ENCODE measurements at regions not wholly inside any gene's neighbourhood (a gene's known extent, or its start where the extent isn't known, plus 50 kb on each side); places are given as distances from the start of the nearest gene placed in this dataset.

DNA sequence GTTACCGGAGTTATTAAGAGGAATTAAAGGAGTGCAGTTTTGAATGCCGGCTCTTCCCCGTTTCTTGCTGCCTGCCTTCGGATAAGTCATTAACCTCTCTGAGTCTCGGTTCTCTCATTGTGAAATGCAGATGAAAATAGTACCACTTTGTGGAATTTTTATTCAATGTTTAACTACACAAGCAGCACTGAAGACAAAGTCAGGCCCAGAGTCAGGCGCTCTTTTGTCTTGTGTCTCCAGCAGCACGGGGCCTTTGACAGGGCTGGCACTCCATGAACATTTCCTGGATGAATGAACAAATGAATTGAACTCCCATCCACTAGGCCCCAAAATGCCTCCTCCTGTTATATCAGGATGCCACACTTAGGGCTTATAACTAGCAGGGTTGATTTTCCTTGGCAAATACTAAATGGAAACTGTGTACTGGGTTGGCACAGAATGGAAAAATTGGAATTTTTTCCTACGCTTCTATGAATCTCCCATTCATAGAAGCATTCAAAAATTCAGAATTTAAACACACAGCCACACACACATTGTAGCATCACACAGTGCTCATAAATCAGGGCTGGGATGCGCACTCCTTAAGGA is 332.8 kb downstream of the MLLT3 start:
- Histone ChIP-seq H3K4me2 (no peak overlapping the region), H3K9me3 (no peaks in the 10 kb centered on the region), H3K4me1 (no peaks in the 10 kb centered on the region), H3K27ac (no peak overlapping the region), H3K4me3 (no peak overlapping the region)
- TF ChIP-seq, protein P1, sequence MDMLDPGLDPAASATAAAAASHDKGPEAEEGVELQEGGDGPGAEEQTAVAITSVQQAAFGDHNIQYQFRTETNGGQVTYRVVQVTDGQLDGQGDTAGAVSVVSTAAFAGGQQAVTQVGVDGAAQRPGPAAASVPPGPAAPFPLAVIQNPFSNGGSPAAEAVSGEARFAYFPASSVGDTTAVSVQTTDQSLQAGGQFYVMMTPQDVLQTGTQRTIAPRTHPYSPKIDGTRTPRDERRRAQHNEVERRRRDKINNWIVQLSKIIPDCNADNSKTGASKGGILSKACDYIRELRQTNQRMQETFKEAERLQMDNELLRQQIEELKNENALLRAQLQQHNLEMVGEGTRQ (IDR thresholded peaks at IDR 0.05), result no peak
- TF ChIP-seq SMC3 (IDR thresholded peaks at IDR 0.05) (no peak), CBX8 (IDR thresholded peaks at IDR 0.05) (no peak), CEBPB (IDR thresholded peaks at IDR 0.05) (no peak), SREBF2 (IDR thresholded peaks at IDR 0.05) (no peak), FOSL2 (IDR thresholded peaks at IDR 0.05) (no peak), FOSL2 (CRISPR knock-in tag; IDR thresholded peaks at IDR 0.05) (no peak)
- TF ChIP-seq, protein P2, sequence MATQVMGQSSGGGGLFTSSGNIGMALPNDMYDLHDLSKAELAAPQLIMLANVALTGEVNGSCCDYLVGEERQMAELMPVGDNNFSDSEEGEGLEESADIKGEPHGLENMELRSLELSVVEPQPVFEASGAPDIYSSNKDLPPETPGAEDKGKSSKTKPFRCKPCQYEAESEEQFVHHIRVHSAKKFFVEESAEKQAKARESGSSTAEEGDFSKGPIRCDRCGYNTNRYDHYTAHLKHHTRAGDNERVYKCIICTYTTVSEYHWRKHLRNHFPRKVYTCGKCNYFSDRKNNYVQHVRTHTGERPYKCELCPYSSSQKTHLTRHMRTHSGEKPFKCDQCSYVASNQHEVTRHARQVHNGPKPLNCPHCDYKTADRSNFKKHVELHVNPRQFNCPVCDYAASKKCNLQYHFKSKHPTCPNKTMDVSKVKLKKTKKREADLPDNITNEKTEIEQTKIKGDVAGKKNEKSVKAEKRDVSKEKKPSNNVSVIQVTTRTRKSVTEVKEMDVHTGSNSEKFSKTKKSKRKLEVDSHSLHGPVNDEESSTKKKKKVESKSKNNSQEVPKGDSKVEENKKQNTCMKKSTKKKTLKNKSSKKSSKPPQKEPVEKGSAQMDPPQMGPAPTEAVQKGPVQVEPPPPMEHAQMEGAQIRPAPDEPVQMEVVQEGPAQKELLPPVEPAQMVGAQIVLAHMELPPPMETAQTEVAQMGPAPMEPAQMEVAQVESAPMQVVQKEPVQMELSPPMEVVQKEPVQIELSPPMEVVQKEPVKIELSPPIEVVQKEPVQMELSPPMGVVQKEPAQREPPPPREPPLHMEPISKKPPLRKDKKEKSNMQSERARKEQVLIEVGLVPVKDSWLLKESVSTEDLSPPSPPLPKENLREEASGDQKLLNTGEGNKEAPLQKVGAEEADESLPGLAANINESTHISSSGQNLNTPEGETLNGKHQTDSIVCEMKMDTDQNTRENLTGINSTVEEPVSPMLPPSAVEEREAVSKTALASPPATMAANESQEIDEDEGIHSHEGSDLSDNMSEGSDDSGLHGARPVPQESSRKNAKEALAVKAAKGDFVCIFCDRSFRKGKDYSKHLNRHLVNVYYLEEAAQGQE (IDR thresholded peaks at IDR 0.05), result no peak
- no peak for ATAC-seq
- ChIA-PET POLR2A (no interaction called here), CTCF (no interaction called here)
- no peak for FAIRE-seq
- no peak for DNase-seq (ENCODE audit: low read depth in 1 of 2, low spot score in 1 of 2)
- WGBS (ENCODE audit: missing lambda C conversion rate), result 42% methylated on average over 9 of the region's 9 CpGs

DNA sequence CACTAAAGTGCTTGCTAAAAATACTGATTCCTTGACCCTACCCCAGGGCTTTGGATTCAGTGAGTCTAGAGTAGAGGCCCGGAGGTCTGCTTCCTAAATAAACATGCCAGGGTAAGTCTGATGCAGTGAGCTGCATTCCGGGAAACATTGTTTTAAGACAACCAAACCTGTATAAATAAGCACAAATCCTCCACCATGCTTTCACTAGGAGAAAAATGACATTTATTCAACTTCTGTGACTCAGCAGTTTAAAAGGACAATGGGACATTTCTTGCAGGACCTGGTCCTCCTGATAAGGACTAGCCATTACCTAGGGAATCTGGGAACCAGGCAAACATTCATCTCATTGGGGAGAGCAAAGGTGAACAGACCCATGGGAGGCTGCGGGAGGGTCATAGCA is 335.3 kb downstream of the MLLT3 start:
- WGBS (ENCODE audit: missing lambda C conversion rate), result 70% methylated on average over 3 of the region's 3 CpGs
- no peak overlapping the region for H3K27ac ChIP-seq
- no peaks in the 10 kb centered on the region for H3K4me1 ChIP-seq
- ChIA-PET CTCF (no interaction called here), POLR2A (no interaction called here)
- H3K9me3 ChIP-seq, result no peaks in the 10 kb centered on the region
- no peak overlapping the region for H3K4me2 ChIP-seq
- FAIRE-seq, result no peak
- no peak for ATAC-seq
- TF ChIP-seq MAFK (IDR thresholded peaks at IDR 0.05; ENCODE audit: partially characterized antibody) (peak; percentile 41), ZSCAN20 (CRISPR knock-in tag; IDR thresholded peaks at IDR 0.05) (no peak)
- H3K4me3 ChIP-seq, result no peak overlapping the region
- no peak for DNase-seq (ENCODE audit: low read depth in 1 of 2, low spot score in 1 of 2)

DNA sequence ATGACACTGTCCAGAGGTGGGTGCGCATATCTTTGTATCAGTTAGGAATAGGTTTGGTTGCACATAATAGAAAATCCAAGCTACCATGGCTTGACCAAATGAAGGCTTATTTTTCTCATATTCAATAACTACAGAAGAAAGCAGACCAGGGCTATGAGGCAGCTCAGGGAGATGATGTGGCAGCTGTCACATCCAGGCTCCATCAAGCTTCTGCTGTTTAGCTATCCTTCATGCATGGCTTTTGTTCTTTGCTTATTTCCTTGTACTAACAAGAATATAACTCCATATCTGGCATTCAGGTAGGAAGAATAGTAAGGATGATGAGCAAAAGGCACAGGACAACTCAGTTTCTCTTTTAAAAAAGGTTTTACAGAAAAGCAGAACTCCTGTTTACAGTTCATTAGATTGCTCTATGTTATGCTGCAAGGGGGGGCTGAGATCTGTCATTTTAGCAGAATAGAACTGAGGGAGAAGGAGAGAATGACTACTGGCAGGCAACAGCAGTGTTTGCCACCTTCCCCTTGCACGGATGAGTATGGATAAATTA is 336.1 kb downstream of the MLLT3 start:
- H3K4me1 ChIP-seq, result no peaks in the 10 kb centered on the region
- DNase-seq (ENCODE audit: low read depth in 1 of 2, low spot score in 1 of 2) (no peak), ATAC-seq (no peak), FAIRE-seq (no peak)
- no peak overlapping the region for H3K27ac ChIP-seq
- WGBS (ENCODE audit: missing lambda C conversion rate), result 59% methylated on average over 2 of the region's 2 CpGs
- TF ChIP-seq POLR2AphosphoS2 (conservative IDR thresholded peaks at IDR 0.05; ENCODE audit: low read length), result no peak
- no peak for TF ChIP-seq FOSL2 (IDR thresholded peaks at IDR 0.05)
- TF ChIP-seq FOSL2 (CRISPR knock-in tag; IDR thresholded peaks at IDR 0.05), result no peak
- H3K4me3 ChIP-seq, result no peak overlapping the region
- ChIA-PET CTCF (no interaction called here), POLR2A (no interaction called here)
- H3K4me2 ChIP-seq, result no peak overlapping the region
- no peaks in the 10 kb centered on the region for H3K9me3 ChIP-seq

DNA sequence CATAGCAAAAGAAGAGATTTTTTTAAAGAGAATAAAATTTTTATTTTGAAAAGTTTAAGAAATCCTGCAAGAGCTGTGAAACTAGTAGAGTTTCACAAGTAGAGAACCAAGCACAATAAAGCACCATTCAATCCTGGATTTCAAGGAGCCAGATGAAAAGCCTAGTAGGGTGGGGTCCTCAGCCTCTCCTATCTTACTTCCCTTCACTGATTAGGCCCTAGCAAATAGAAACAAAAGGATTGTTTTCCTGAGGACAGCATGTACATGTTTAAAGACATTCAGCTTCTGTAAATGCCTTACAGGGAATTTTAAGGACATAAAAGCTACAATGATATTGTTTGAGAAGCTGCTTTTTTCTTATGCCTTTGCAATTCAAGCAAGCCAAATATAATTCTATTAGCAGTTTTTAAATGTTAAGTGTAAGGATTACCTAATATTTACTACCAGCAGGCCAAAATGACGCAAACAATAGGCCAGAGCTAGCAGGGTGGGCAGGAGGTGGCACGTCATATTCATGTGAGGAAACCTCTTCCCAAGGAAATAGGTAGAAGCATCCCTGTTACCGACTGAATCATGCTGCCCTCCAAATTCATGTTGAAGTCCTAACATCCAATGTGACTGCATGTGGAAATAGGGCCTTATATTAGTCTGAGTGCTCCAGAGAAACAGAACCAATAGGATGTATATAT is 337.6 kb downstream of the MLLT3 start:
- POLR2A ChIA-PET, result no interaction called here

More for the DNA sequence above, 337.6 kb downstream of the MLLT3 start:
- 83% methylated on average over 2 of the region's 3 CpGs for WGBS (ENCODE audit: missing lambda C conversion rate)
- TF ChIP-seq HOXB13 (CRISPR knock-in tag; IDR thresholded peaks at IDR 0.05; ENCODE audit: low read depth) (no peak), RCOR1 (IDR thresholded peaks at IDR 0.05; ENCODE audit: low read depth, low read length) (no peak), ZNF302 (CRISPR knock-in tag; IDR thresholded peaks at IDR 0.05) (no peak), CBX2 (IDR thresholded peaks at IDR 0.05; ENCODE audit: borderline replicate concordance, low read depth) (no peak), GATA3 (IDR thresholded peaks at IDR 0.05; ENCODE audit: borderline replicate concordance) (no peak), RAD21 (conservative IDR thresholded peaks at IDR 0.05 in 1 of 2, IDR thresholded peaks at IDR 0.05 in 1 of 2) (no peak), ZC3H11A (IDR thresholded peaks at IDR 0.05) (no peak), ESRRA (IDR thresholded peaks at IDR 0.05; ENCODE audit: borderline replicate concordance, low read length) (no peak)
- TF ChIP-seq, protein P2 (IDR thresholded peaks at IDR 0.05), result no peak
- TF ChIP-seq, protein P3, sequence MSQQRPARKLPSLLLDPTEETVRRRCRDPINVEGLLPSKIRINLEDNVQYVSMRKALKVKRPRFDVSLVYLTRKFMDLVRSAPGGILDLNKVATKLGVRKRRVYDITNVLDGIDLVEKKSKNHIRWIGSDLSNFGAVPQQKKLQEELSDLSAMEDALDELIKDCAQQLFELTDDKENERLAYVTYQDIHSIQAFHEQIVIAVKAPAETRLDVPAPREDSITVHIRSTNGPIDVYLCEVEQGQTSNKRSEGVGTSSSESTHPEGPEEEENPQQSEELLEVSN (IDR thresholded peaks at IDR 0.05; ENCODE audit: borderline replicate concordance, low read depth), result no peak
- no peak overlapping the region for H3K27ac ChIP-seq
- no peak overlapping the region for H3K4me2 ChIP-seq
- CTCF ChIA-PET, result no interaction called here
- H3K4me1 ChIP-seq, result no peaks in the 10 kb centered on the region
- FAIRE-seq (no peak), ATAC-seq (no peak), DNase-seq (ENCODE audit: low read depth in 1 of 2, low spot score in 1 of 2) (no peak)
- no peak overlapping the region for H3K4me3 ChIP-seq
- no peaks in the 10 kb centered on the region for H3K9me3 ChIP-seq
